ENCODE measurements at regions not wholly inside any gene's neighbourhood (a gene's known extent, or its start where the extent isn't known, plus 50 kb on each side); places are given as distances from the start of the nearest gene placed in this dataset.

DNA sequence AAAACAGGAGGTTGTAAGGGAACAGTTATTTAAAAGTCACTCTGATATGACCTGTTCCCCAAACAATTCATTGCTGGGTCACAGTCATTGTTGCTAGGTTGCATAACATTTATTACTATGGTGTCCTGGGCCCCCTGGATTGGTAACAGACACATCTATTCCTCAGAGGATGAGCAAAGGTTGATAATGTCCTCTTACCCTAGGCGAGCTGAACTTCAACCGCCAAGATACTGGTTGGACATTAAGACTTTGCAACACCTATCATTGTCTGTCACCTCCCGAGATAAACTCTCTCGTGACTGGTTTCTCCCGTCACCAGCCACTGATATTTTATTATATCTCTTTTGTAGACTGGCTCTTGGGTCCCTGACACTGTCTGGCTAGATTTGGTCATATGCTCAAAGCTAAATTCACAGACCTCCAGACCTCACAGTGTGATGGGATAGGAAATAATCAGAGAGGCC, 361.3 kb downstream of the ZNF521 start:
- intact Hi-C loops (cut with DNase I; ENCODE audit: low total_unique reads), result no loop called here
- peaks cover 0 to 3% of the 10 kb centered on the region in 2 donors for H3K4me1 ChIP-seq
- peak overlapping the region in 1 of 3 donors; percentile 43 for H3K4me3 ChIP-seq
- no peak for DNase-seq (ENCODE audit: low spot score in 2 of 2)
- no peaks in the 10 kb centered on the region for H3K36me3 ChIP-seq
- no peaks in the 10 kb centered on the region for H3K27me3 ChIP-seq
- H3K27ac ChIP-seq, result peak overlapping the region; percentile 54 to 89
- TF ChIP-seq POLR2AphosphoS5 (IDR thresholded peaks at IDR 0.05), result no peak
- no peak for TF ChIP-seq POLR2A (IDR thresholded peaks at IDR 0.05)
- TF ChIP-seq, protein P1, sequence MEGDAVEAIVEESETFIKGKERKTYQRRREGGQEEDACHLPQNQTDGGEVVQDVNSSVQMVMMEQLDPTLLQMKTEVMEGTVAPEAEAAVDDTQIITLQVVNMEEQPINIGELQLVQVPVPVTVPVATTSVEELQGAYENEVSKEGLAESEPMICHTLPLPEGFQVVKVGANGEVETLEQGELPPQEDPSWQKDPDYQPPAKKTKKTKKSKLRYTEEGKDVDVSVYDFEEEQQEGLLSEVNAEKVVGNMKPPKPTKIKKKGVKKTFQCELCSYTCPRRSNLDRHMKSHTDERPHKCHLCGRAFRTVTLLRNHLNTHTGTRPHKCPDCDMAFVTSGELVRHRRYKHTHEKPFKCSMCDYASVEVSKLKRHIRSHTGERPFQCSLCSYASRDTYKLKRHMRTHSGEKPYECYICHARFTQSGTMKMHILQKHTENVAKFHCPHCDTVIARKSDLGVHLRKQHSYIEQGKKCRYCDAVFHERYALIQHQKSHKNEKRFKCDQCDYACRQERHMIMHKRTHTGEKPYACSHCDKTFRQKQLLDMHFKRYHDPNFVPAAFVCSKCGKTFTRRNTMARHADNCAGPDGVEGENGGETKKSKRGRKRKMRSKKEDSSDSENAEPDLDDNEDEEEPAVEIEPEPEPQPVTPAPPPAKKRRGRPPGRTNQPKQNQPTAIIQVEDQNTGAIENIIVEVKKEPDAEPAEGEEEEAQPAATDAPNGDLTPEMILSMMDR (IDR thresholded peaks at IDR 0.05), result no peak
- H3K9me3 ChIP-seq, result no peaks in the 10 kb centered on the region

DNA sequence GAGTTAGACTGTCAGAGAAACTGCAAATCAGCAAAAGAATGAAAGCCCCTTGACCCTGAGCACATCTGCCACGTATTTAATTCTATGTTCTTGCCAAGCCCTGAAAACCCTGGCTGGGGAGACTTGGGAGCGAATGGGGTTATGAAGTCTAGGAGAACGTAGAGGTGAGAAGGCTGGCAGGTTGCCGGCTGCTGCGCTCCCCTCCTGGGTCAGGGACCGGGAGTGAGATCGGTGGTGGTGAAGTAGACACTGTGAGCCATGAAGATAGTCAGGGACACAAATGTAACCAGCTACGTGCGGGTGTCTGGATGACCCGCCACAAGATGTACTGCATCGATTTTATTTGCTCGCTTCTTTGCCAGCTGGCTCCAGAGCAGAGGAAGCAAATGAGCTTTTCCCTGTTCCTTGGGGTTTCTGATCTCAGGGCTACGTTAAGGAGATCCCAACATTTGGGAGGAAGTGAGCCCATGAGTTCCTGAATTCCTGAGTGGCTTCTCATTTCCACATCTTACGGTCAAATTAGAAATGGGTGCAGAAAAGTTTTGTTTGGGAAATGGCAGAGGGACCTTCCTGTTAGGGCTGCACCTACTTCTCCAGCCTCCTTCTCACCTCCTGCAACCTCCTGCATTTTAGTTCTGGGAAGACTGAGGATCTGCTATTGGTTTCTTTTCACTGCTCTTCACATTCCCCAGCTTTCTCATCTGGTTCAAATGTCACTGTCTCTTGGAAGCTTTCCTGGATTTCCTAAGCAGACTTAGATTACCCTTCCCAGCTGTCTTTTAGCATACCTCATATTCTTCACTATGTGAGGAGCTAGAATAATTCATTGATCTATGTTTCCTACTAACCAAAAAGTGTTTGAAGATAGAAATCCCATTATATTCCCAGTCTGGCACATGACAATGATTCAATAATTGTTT, 360.6 kb downstream of the ZNF521 start:
- DNase-seq (ENCODE audit: low spot score in 2 of 2), result no peak
- peak overlapping the region in 1 of 3 donors; percentile 43 for H3K4me3 ChIP-seq
- H3K4me1 ChIP-seq, result peaks cover 0 to 3% of the 10 kb centered on the region in 2 donors
- H3K9me3 ChIP-seq, result no peaks in the 10 kb centered on the region
- intact Hi-C loops (cut with DNase I; ENCODE audit: low total_unique reads), result no loop called here
- no peak for TF ChIP-seq POLR2AphosphoS5 (IDR thresholded peaks at IDR 0.05)
- TF ChIP-seq POLR2A (IDR thresholded peaks at IDR 0.05), result no peak
- TF ChIP-seq, protein P1 (IDR thresholded peaks at IDR 0.05), result no peak
- H3K27me3 ChIP-seq, result no peaks in the 10 kb centered on the region
- peak overlapping the region; percentile 54 to 89 for H3K27ac ChIP-seq
- H3K36me3 ChIP-seq, result no peaks in the 10 kb centered on the region

DNA sequence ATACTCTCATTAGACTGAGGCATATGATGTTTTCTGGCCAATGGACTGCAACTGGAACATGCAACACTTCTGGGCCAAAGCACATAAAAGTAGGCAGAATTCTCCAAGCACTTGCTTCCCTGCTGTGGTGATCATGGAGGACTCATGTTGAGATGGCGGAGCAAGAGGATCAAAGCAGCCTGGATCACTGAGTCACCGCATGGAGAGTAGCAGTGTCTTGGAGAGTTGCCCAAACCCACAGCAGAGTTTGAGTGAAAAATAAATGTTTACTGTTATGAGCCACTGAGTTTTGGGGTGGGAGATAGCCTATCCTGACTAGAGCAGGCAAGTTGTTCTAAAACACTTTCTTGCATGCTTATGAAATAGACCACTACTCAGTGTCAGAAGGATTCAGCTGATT, 359.5 kb downstream of the ZNF521 start:
- H3K27me3 ChIP-seq, result no peaks in the 10 kb centered on the region
- H3K36me3 ChIP-seq, result no peaks in the 10 kb centered on the region
- no peak overlapping the region for H3K27ac ChIP-seq
- no peak overlapping the region for H3K4me3 ChIP-seq
- H3K9me3 ChIP-seq, result no peaks in the 10 kb centered on the region
- intact Hi-C loops (cut with DNase I; ENCODE audit: low total_unique reads), result no loop called here
- H3K4me1 ChIP-seq, result peaks cover 0 to 3% of the 10 kb centered on the region in 2 donors
- TF ChIP-seq, protein P1 (IDR thresholded peaks at IDR 0.05), result no peak
- TF ChIP-seq POLR2AphosphoS5 (IDR thresholded peaks at IDR 0.05) (no peak), POLR2A (IDR thresholded peaks at IDR 0.05) (no peak)
- no peak for DNase-seq (ENCODE audit: low spot score in 2 of 2)

DNA sequence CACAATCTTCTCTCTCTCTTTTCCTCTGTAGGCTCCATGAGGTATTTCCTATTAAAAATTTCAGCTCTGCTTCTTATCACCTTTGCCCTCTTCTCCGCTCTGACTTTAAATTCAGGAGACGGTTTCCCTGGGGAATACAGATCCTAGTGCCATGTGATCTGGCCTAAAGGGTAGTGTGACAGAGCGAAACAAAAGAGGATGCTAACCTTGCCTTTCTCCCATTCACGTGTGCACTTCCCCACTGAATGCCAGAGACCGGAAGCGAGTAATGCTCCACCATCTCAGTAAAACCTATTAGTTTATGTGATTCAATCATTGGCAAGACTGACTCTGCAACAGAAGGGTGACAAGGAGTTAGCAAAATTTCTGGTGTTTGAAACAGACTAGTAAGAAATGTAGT, 358.3 kb downstream of the ZNF521 start:
- peaks cover 0 to 3% of the 10 kb centered on the region in 2 donors for H3K4me1 ChIP-seq
- H3K4me3 ChIP-seq, result no peak overlapping the region
- H3K9me3 ChIP-seq, result no peaks in the 10 kb centered on the region
- H3K36me3 ChIP-seq, result no peaks in the 10 kb centered on the region
- intact Hi-C loops (cut with DNase I; ENCODE audit: low total_unique reads), result no loop called here
- H3K27ac ChIP-seq, result no peak overlapping the region
- DNase-seq (ENCODE audit: low spot score in 2 of 2), result no peak
- H3K27me3 ChIP-seq, result no peaks in the 10 kb centered on the region
- TF ChIP-seq POLR2AphosphoS5 (IDR thresholded peaks at IDR 0.05) (no peak), POLR2A (IDR thresholded peaks at IDR 0.05) (no peak)
- TF ChIP-seq, protein P1 (IDR thresholded peaks at IDR 0.05), result no peak

DNA sequence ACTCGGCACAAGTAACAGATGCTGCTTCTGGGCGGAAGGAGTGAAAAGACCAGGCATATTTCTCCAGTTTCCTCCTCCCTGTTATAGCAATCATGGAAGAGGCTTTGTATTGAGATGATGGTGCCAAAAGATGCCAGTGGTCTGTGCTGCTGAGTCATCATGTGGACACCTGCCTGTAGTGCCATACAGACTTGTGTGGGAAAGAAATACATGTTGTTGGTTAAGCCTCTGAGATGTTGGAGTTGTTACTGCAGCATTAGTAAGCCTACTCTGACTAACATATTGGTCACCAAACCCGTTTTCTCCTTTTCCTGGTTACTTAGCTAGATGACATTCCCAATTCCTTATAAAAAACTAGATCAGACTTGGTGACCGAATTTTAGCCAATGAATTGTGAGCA, 356.9 kb downstream of the ZNF521 start:
- no peaks in the 10 kb centered on the region for H3K4me1 ChIP-seq
- no peak for DNase-seq (ENCODE audit: low spot score in 2 of 2)
- TF ChIP-seq, protein P1 (IDR thresholded peaks at IDR 0.05), result no peak
- TF ChIP-seq POLR2AphosphoS5 (IDR thresholded peaks at IDR 0.05) (no peak), POLR2A (IDR thresholded peaks at IDR 0.05) (no peak)
- H3K36me3 ChIP-seq, result no peaks in the 10 kb centered on the region
- no peak overlapping the region for H3K4me3 ChIP-seq
- no peak overlapping the region for H3K27ac ChIP-seq
- no peaks in the 10 kb centered on the region for H3K27me3 ChIP-seq
- H3K9me3 ChIP-seq, result peaks cover 7 to 8% of the 10 kb centered on the region in 2 donors
- intact Hi-C loops (cut with DNase I; ENCODE audit: low total_unique reads), result no loop called here
